PFSK-1 (cell line): ENCODE measurements at regions not wholly inside any gene's neighbourhood (a gene's known extent, or its start where the extent isn't known, plus 50 kb on each side); places are given as distances from the start of the nearest gene placed in this dataset.

Experiments used
- POLR2AphosphoS5 ChIP-seq: IDR thresholded peaks from 2 replicates; pipeline ENCODE4 v1.6.1; 2012; ENCODE audit warnings: low read depth, mild to moderate bottlenecking, control low read depth, low read length, moderate library complexity
- SIN3A ChIP-seq: IDR thresholded peaks from 2 replicates; pipeline ENCODE4 v1.6.1; 2012; ENCODE audit warnings: mild to moderate bottlenecking, low read length, moderate library complexity, borderline replicate concordance; ENCODE audit not compliant: insufficient read depth
- TAF1 ChIP-seq: IDR thresholded peaks from 2 replicates; pipeline ENCODE4 v1.6.1; 2012; ENCODE audit warnings: low read length, control low read depth, borderline replicate concordance; ENCODE audit not compliant: insufficient read depth

DNA sequence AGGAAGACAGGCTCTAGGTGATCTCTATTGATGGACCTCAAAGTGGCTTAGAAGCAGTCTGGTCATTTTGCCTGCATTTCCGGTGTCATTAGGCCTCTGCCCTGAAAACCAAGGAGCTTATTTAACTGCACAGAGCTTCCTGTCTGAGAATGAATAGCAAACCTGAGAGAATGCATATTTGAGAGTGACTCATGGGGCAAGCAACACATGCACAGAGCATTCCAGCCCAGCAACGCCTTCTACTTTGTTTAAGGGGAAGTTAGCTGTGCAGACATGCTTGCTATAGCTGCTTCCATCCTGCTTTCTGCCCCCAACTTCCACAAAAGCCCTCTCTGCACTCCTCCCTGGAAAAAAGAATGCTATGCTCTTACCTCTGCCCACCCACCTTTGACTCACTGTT, 232.8 kb downstream of the GRB14 start:
- TF ChIP-seq TAF1 (no peak), SIN3A (no peak), POLR2AphosphoS5 (no peak)
